Astrocyte (in vitro differentiated cells and primary cell): ENCODE measurements at regions not wholly inside any gene's neighbourhood (a gene's known extent, or its start where the extent isn't known, plus 50 kb on each side); places are given as distances from the start of the nearest gene placed in this dataset.

Source experiments
- CTCF ChIP-seq: IDR thresholded peaks from 2 replicates; pipeline ENCODE4 v1.5.1; 2011; ENCODE audit warnings: low read depth, mild to moderate bottlenecking, inconsistent platforms, low read length, moderate library complexity; ENCODE audit not compliant: insufficient read depth
- EZH2 ChIP-seq: IDR thresholded peaks from 2 replicates; pipeline ENCODE4 v1.6.1; 2012; ENCODE audit warnings: mild to moderate bottlenecking, low read length, inconsistent platforms; ENCODE audit not compliant: insufficient read depth

GRCh38 chr9:103601287-103601686 is 492.8 kb upstream of the SMC2 start:
- TF ChIP-seq EZH2 (no peak), CTCF (no peak)
